Endothelial cell of umbilical vein (primary cell): ENCODE measurements at regions not wholly inside any gene's neighbourhood (a gene's known extent, or its start where the extent isn't known, plus 50 kb on each side); places are given as distances from the start of the nearest gene placed in this dataset.
A peak's percentile ranks its signal among the peaks of the same experiment; 100 is the strongest.

Experiments used
- BruUV-seq: library from RNA; stranded (reverse); fragments of 400-500 nt; replicated peaks from 2 replicates; lab custom pipeline; 2021; lab: Mats Ljungman, UMichigan
- CTCF ChIA-PET: fragments of 300-600, 350-600 bp; sonication (Branson Sonifier 250); formaldehyde crosslinking; loops from one replicate; lab custom pipeline; 2021; ENCODE audit warnings: antibody characterized with exemption, inconsistent platforms; lab: Charles Lee
- POLR2A ChIA-PET: fragments of 300-600, 350-600 bp; sonication (Branson Sonifier 250); formaldehyde crosslinking; loops from one replicate; lab custom pipeline; 2021; ENCODE audit warnings: antibody characterized with exemption, inconsistent platforms; lab: Charles Lee
- DNase-seq: peaks from one replicate; pipeline ENCODE4 v3.0.0-alpha.2; 2011; ENCODE audit warnings: low read depth, low spot score
- FAIRE-seq: peaks from 2 replicates; lab custom pipeline; 2011; peaks lifted over from hg19 to GRCh38; lab: Jason Lieb, UNC
- H2AFZ ChIP-seq: 2 replicates; pipeline ENCODE4 v1.6.0; 2012; ENCODE audit warnings: low read depth, low read length, control low read depth, inconsistent platforms
- H3K27ac ChIP-seq: 2 replicates; pipeline ENCODE4 v1.5.1; 2011; ENCODE audit warnings: low read depth, mild to moderate bottlenecking, control low read depth, low read length, moderate library complexity; ENCODE audit not compliant: insufficient read depth
- H3K27me3 ChIP-seq, 2 experiments: 2 replicates each; pipeline versions ENCODE4 v1.6.0 to v1.6.1; 2011; ENCODE audit warnings: low read length in 2 of 2, mixed read lengths in 1 of 2; ENCODE audit not compliant: control insufficient read depth in 2 of 2, insufficient read depth in 2 of 2
- H3K36me3 ChIP-seq, 2 experiments: 2 replicates in 1 of 2; 3 replicates in 1 of 2; pipeline ENCODE4 v1.5.1; 2011; ENCODE audit warnings: low read length in 2 of 2, mild to moderate bottlenecking in 1 of 2, moderate library complexity in 1 of 2; ENCODE audit not compliant: control insufficient read depth in 2 of 2, insufficient read depth in 2 of 2; ENCODE audit errors: extremely low read depth in 1 of 2
- H3K4me1 ChIP-seq: 3 replicates; pipeline ENCODE4 v1.5.1; 2011; ENCODE audit warnings: mild to moderate bottlenecking, low read length; ENCODE audit not compliant: control insufficient read depth, insufficient read depth; ENCODE audit errors: extremely low read depth
- H3K4me2 ChIP-seq: 2 replicates; pipeline ENCODE4 v1.6.1; 2011; ENCODE audit warnings: low read length, control low read depth, mixed read lengths; ENCODE audit not compliant: insufficient read depth
- H3K4me3 ChIP-seq, 3 experiments: fragments of 200-600 bp in 1 of 3; sonication (generic), shearing (Covaris generic) in 1 of 3; replicated peaks in 1 of 3; 2 replicates each; pipeline ENCODE4 v1.5.1; 2011 to 2016; ENCODE audit warnings: control low read depth in 3 of 3, low read length in 3 of 3, mild to moderate bottlenecking in 2 of 3, inconsistent platforms in 1 of 3, low read depth in 1 of 3, moderate library complexity in 1 of 3; ENCODE audit not compliant: insufficient read depth in 1 of 3
- H3K79me2 ChIP-seq: 2 replicates; pipeline ENCODE4 v1.6.0; 2012; ENCODE audit warnings: low read length, inconsistent platforms; ENCODE audit not compliant: control insufficient read depth, insufficient read depth
- H3K9ac ChIP-seq: replicated peaks from 2 replicates; pipeline ENCODE3; 2011; ENCODE audit warnings: low read length, control low read depth; ENCODE audit not compliant: insufficient read depth; ENCODE audit errors: extremely low read depth
- H3K9me1 ChIP-seq: replicated peaks from 3 replicates; pipeline ENCODE4 v1.6.0; 2011; ENCODE audit warnings: mild to moderate bottlenecking, low read length; ENCODE audit not compliant: control insufficient read depth, insufficient read depth; ENCODE audit errors: extremely low read depth
- H3K9me3 ChIP-seq: replicated peaks from 2 replicates; pipeline ENCODE4 v1.5.1; 2012; ENCODE audit warnings: low read length, inconsistent platforms; ENCODE audit not compliant: control insufficient read depth, insufficient read depth
- H4K20me1 ChIP-seq: replicated peaks from 2 replicates; pipeline ENCODE3; 2011; ENCODE audit warnings: mild to moderate bottlenecking, low read length; ENCODE audit not compliant: control insufficient read depth, insufficient read depth; ENCODE audit errors: extremely low read depth
- EZH2 ChIP-seq: IDR thresholded peaks from 2 replicates; pipeline ENCODE4 v1.6.1; 2012; ENCODE audit warnings: borderline replicate concordance, low read depth, mild to moderate bottlenecking, moderate library complexity, low read length, inconsistent platforms; ENCODE audit not compliant: severe bottlenecking
- FOS ChIP-seq: IDR thresholded peaks from 2 replicates; pipeline ENCODE4 v1.6.1; 2011; ENCODE audit warnings: mild to moderate bottlenecking, low read length, moderate library complexity, borderline replicate concordance; ENCODE audit not compliant: insufficient read depth
- JUN ChIP-seq: IDR thresholded peaks from 2 replicates; pipeline ENCODE4 v1.6.1; 2011; ENCODE audit warnings: borderline replicate concordance, low read depth; ENCODE audit not compliant: insufficient read length, insufficient read depth
- MYC ChIP-seq: IDR thresholded peaks from one replicate; pipeline ENCODE4 v1.6.1; 2011; ENCODE audit warnings: mild to moderate bottlenecking, low read depth, low read length
- POLR2A ChIP-seq: IDR thresholded peaks from 2 replicates; pipeline ENCODE4 v1.6.1; 2012; ENCODE audit warnings: low read depth, mild to moderate bottlenecking, control low read depth, low read length
- dilution Hi-C: fragments of 300-500 bp; cut with MboI; formaldehyde crosslinking; loops from one replicate; pipeline ENCODE4 v1.15.0; 2019; ENCODE audit warnings: low sequenced_read_pairs; ENCODE audit not compliant: extremely low pct_ligation_motif_present
- intact Hi-C: fragments of 100-400 bp; cut with micrococcal nuclease; formaldehyde crosslinking; loops from one replicate; pipeline ENCODE4 v1.10.0; 2022
- TF ChIP-seq, protein P1 (sequence below): IDR thresholded peaks from 2 replicates; pipeline ENCODE4 v1.6.1; 2011; ENCODE audit not compliant: insufficient read depth, insufficient read length
- TF ChIP-seq, protein P2 (sequence below), 2 donors: IDR thresholded peaks; 1 replicate in 1 of 2; 2 replicates in 1 of 2; pipeline ENCODE4 v1.5.1; 2011; ENCODE audit warnings: low read length in 2 of 2, mild to moderate bottlenecking in 2 of 2, moderate library complexity in 2 of 2, control low read depth in 1 of 2, inconsistent platforms in 1 of 2, low read depth in 1 of 2; ENCODE audit not compliant: insufficient read depth in 1 of 2; ENCODE audit errors: extremely low read depth in 1 of 2

DNA sequence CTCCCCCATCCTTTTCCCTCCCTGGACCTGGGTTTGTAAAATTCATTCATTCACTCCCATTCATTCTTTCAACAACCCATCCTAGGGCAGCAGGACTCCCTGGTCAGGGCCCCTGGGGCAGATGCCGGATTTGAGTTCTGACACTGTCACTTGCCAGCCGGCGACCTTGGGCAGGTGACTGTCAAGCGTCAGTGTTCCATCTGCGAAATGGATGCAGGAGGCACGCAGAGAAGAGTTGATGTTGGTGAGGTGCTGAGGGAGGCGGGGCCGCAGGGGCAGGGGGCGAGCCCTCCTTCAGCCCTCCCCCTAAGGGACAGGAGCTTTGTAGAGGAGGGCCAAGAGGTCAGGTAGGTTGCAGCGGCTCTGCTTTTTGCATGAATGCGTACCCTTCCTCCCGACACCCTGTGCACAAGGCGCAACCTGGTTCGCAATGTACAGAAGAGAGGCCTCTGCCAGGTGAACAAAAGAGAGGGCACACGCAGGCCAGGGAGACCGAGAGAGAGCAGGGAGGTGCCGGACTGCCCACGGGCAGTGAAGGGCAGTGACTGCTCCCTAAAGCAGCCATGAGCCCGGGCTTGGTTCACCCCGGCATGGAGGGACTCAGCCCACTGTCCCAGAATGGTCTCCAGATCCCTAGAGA, 128.1 kb downstream of the BARX1 start:
- H3K4me2 ChIP-seq = no peak overlapping the region
- H3K9ac ChIP-seq = no peak overlapping the region
- dilution Hi-C loops (no loop called here), intact Hi-C loops (loop anchor here (1.0 kb wide), 3 partner anchors 136 to 386 kb away; no protein-coding TSS in a partner anchor)
- FAIRE-seq (no peak), DNase-seq (no peak)
- no peak overlapping the region for H3K27ac ChIP-seq
- no peaks in the 10 kb centered on the region for H3K9me1 ChIP-seq
- H3K36me3 ChIP-seq = no peaks in the 10 kb centered on the region
- H3K27me3 ChIP-seq = no peaks in the 10 kb centered on the region
- no peak overlapping the region for H2AFZ ChIP-seq
- ChIA-PET CTCF (interaction anchor here (0.6 to 2.0 kb wide), 23 partner anchors 9 to 386 kb away, joined by 3 to 25 read pairs (median 5); no protein-coding TSS in a partner anchor), POLR2A (no interaction called here)
- no TSS peak for BruUV-seq
- no peaks in the 10 kb centered on the region for H3K79me2 ChIP-seq
- H3K4me3 ChIP-seq = no peak overlapping the region
- H3K9me3 ChIP-seq = no peaks in the 10 kb centered on the region
- no peaks in the 10 kb centered on the region for H4K20me1 ChIP-seq
- no peaks in the 10 kb centered on the region for H3K4me1 ChIP-seq
- TF ChIP-seq EZH2 (peak; percentile 22), JUN (no peak), FOS (no peak), POLR2A (no peak), MYC (no peak)
- TF ChIP-seq, protein P1, sequence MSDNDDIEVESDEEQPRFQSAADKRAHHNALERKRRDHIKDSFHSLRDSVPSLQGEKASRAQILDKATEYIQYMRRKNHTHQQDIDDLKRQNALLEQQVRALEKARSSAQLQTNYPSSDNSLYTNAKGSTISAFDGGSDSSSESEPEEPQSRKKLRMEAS = no peak
- TF ChIP-seq, protein P2, sequence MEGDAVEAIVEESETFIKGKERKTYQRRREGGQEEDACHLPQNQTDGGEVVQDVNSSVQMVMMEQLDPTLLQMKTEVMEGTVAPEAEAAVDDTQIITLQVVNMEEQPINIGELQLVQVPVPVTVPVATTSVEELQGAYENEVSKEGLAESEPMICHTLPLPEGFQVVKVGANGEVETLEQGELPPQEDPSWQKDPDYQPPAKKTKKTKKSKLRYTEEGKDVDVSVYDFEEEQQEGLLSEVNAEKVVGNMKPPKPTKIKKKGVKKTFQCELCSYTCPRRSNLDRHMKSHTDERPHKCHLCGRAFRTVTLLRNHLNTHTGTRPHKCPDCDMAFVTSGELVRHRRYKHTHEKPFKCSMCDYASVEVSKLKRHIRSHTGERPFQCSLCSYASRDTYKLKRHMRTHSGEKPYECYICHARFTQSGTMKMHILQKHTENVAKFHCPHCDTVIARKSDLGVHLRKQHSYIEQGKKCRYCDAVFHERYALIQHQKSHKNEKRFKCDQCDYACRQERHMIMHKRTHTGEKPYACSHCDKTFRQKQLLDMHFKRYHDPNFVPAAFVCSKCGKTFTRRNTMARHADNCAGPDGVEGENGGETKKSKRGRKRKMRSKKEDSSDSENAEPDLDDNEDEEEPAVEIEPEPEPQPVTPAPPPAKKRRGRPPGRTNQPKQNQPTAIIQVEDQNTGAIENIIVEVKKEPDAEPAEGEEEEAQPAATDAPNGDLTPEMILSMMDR (IDR thresholded peaks at IDR 0.05; ENCODE audit: extremely low read depth in 1 of 2, insufficient read depth in 1 of 2, low read depth in 1 of 2, low read length in 2 of 2) = no peak
